ENCODE measurements at regions not wholly inside any gene's neighbourhood (a gene's known extent, or its start where the extent isn't known, plus 50 kb on each side); places are given as distances from the start of the nearest gene placed in this dataset.

GRCh38 chr16:89034971-89035668 is 58.1 kb upstream of the CBFA2T3 start:
- ATAC-seq: no peak

DNA sequence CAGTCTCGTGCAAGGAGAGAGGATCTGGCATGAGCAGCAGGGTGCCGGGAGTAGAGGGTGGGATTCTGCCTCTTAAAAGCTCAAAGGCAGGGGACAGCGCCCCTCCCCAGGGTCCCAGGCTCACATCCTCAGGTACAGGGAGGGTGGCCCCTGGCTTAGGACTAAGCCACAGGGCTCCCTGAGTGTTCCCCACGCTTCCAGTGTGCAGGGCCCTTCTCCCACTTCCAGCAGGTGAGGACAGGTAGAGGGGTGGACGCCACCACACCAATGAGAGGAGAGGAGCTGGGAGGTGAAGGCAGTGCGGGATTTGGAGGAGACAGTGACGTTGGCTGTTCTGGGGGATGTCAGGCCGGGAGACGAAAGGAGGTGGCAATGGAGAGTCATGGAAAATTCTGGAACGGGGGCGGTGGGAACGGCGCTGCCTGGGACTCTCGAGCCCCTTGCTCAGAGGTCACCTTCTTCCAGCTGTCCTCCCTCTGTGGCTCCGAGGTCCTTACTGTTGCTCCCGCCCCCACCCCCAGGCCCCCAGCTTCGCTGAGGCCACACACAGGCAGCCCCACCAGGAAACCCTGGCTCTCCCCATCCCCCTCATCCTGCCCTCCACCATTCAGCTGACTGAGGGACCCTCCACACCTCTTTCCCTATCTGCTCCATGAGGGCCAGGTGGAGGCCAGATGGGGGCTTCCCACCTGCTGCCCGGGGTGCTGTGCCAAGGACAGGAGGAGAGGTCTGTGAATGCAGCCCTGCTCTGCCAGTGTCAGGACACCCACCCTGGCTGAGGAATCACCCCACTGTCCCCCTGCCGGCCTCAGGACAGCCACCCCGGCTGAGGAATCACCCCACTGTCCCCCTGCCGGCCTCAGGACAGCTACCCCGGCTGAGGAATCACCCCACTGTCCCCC is 57.7 kb upstream of the ACSF3 start:
- Histone ChIP-seq H3K9me3 (no peaks in the 10 kb centered on the region), H3K4me1 (peaks cover 8% of the 10 kb centered on the region), H3K4me3 (no peak overlapping the region), H3K27me3 (ENCODE audit: low read depth) (peaks cover 45% of the 10 kb centered on the region), H3K36me3 (no peaks in the 10 kb centered on the region), H3K27ac (no peak overlapping the region)
- intact Hi-C loops (cut with DNase I): no loop called here
- no peak for ATAC-seq
- peak; percentile 25 for DNase-seq
- TF ChIP-seq CTCF (IDR thresholded peaks at IDR 0.05): no peak

More at GRCh38 chr16:89034971-89035668, 58.1 kb upstream of the CBFA2T3 start:
- H3K36me3 ChIP-seq: no peaks in the 10 kb centered on the region
- peaks cover 37% of the 10 kb centered on the region for H3K27me3 ChIP-seq (ENCODE audit: low read depth)
- DNase-seq: no peak
- H3K27ac ChIP-seq: no peak overlapping the region
- H3K4me3 ChIP-seq: no peak overlapping the region
- no peak for TF ChIP-seq CTCF (IDR thresholded peaks at IDR 0.05)
- H3K4me1 ChIP-seq: peaks cover 8% of the 10 kb centered on the region
- no peaks in the 10 kb centered on the region for H3K9me3 ChIP-seq
- intact Hi-C loops (cut with DNase I): no loop called here

DNA sequence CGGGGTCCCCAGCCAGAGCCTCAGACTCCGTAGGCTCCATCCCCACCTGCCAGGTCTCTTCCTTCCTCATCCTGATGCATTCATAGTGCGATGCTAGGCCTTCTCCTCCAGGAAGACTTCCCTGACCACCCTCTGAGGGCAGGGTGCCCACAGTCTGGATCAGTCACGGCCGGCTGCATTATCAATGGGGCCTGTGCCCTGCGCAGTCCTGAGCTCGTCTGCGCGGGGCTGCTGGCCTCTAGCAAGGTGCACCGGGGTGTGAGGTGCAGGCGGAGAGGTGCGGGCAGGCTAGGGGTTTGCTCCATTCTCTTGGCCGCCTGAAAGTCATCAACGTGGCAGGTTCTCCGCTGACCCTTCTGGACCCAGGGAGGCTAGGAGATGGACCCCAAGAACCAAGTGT is 56.9 kb upstream of the ACSF3 start:
- intact Hi-C loops (cut with DNase I): no loop called here
- no peak overlapping the region for H3K27ac ChIP-seq
- TF ChIP-seq CTCF (IDR thresholded peaks at IDR 0.05): no peak
- H3K27me3 ChIP-seq (ENCODE audit: low read depth): peaks cover 47% of the 10 kb centered on the region
- no peak for ATAC-seq
- peaks cover 8% of the 10 kb centered on the region for H3K4me1 ChIP-seq
- peak; percentile 31 for DNase-seq
- H3K9me3 ChIP-seq: no peaks in the 10 kb centered on the region
- H3K36me3 ChIP-seq: no peaks in the 10 kb centered on the region
- H3K4me3 ChIP-seq: no peak overlapping the region

DNA sequence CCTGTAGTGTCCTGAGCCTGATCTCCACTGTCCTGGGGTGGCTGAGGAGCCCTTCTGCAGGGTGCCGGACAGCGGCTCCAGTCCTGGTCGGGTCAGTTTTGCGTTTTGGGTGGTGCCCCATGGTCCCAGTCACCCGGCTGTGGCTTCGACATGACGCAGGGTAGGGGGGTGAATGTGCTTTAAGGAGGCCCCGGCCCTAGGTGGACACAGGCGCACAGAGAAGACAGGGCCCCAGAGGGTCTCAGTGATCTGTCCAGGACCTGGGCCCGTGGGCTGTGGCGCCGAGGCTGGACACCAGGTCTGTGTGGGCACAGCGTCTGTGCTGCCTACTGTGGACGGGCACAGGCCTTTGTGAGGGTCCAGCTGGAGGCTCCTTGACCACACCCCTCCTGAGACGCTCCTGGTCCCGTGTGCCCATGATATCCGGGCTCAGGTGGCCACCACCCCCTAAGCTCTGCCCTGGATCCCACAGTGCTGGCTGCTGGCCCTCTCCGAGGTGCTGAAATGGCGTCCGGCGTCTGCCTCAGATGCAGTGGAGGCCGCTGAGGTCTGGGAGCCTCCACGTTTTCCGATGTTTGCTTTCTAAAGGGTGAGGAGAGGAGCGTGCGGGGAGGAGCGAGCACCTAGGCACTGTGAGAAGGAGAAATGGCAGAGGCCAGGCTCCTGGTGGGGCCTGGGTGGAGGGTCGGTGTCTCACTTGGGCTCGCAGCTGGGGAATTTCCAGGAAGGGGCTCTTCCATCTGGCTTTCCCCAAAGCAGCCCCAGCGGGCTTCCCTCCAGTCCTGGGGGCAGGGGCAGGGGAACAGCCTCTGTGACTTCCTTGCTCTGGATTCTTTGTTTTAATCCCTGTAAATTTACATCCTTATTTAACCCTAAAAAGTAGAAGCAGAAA is 56.1 kb upstream of the ACSF3 start:
- Histone ChIP-seq H3K27ac (no peak overlapping the region), H3K9me3 (no peaks in the 10 kb centered on the region), H3K4me1 (peaks cover 4% of the 10 kb centered on the region), H3K4me3 (no peak overlapping the region), H3K36me3 (no peaks in the 10 kb centered on the region), H3K27me3 (ENCODE audit: low read depth) (peaks cover 47% of the 10 kb centered on the region)
- intact Hi-C loops (cut with DNase I): no loop called here
- DNase-seq (peak; percentile 41), ATAC-seq (no peak)
- TF ChIP-seq CTCF (IDR thresholded peaks at IDR 0.05): no peak

- peaks cover 47% of the 10 kb centered on the region for H3K27me3 ChIP-seq (ENCODE audit: low read depth)
- ATAC-seq (no peak), DNase-seq (peak; percentile 13)
- no peak for TF ChIP-seq CTCF (IDR thresholded peaks at IDR 0.05)
- no peaks in the 10 kb centered on the region for H3K4me1 ChIP-seq
- H3K9me3 ChIP-seq: no peaks in the 10 kb centered on the region
- intact Hi-C loops (cut with DNase I): no loop called here
- no peak overlapping the region for H3K4me3 ChIP-seq
- H3K36me3 ChIP-seq: no peaks in the 10 kb centered on the region
- H3K27ac ChIP-seq: no peak overlapping the region
These were observed 55.4 kb upstream of the ACSF3 start for GRCh38 chr16:89038221-89038721.

Measured in lower lobe of right lung (tissue), 2 donors.